ENCODE measurements at regions not wholly inside any gene's neighbourhood (a gene's known extent, or its start where the extent isn't known, plus 50 kb on each side); places are given as distances from the start of the nearest gene placed in this dataset.

- no peak for TF ChIP-seq POLR2A (IDR thresholded peaks at IDR 0.05)
- TF ChIP-seq CTCF (IDR thresholded peaks at IDR 0.05): no peak
- TF ChIP-seq EP300 (IDR thresholded peaks at IDR 0.05): no peak
- no peak for TF ChIP-seq POLR2AphosphoS5 (IDR thresholded peaks at IDR 0.05)
Observed at GRCh38 chr16:82535262-82535661, 91.5 kb upstream of the CDH13 start.

Data from upper lobe of left lung (tissue), 4 donors.